ENCODE measurements at regions not wholly inside any gene's neighbourhood (a gene's known extent, or its start where the extent isn't known, plus 50 kb on each side); places are given as distances from the start of the nearest gene placed in this dataset.

GRCh38 chr13:54660277-54660676 is 1631.7 kb downstream of the OLFM4 start:
- TF ChIP-seq SMC3 (conservative IDR thresholded peaks at IDR 0.05; ENCODE audit: poor library complexity) (no peak), TAF1 (IDR thresholded peaks at IDR 0.05; ENCODE audit: low read depth) (no peak), RAD21 (conservative IDR thresholded peaks at IDR 0.05) (no peak)
- TF ChIP-seq, protein P1, sequence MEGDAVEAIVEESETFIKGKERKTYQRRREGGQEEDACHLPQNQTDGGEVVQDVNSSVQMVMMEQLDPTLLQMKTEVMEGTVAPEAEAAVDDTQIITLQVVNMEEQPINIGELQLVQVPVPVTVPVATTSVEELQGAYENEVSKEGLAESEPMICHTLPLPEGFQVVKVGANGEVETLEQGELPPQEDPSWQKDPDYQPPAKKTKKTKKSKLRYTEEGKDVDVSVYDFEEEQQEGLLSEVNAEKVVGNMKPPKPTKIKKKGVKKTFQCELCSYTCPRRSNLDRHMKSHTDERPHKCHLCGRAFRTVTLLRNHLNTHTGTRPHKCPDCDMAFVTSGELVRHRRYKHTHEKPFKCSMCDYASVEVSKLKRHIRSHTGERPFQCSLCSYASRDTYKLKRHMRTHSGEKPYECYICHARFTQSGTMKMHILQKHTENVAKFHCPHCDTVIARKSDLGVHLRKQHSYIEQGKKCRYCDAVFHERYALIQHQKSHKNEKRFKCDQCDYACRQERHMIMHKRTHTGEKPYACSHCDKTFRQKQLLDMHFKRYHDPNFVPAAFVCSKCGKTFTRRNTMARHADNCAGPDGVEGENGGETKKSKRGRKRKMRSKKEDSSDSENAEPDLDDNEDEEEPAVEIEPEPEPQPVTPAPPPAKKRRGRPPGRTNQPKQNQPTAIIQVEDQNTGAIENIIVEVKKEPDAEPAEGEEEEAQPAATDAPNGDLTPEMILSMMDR (IDR thresholded peaks at IDR 0.05; ENCODE audit: poor library complexity, severe bottlenecking), result no peak
